ENCODE measurements at regions not wholly inside any gene's neighbourhood (a gene's known extent, or its start where the extent isn't known, plus 50 kb on each side); places are given as distances from the start of the nearest gene placed in this dataset.

GRCh38 chr13:61692691-61693090 is 277.0 kb upstream of the PCDH20 start:
- no peaks in the 10 kb centered on the region for H3K27me3 ChIP-seq (replicated peaks; ENCODE audit: insufficient read depth, low read length)
- no peak overlapping the region for H3K4me2 ChIP-seq (ENCODE audit: low read depth, low read length)
- H3K4me3 ChIP-seq (ENCODE audit: low read length) = no peak overlapping the region
- no peak overlapping the region for H2AFZ ChIP-seq (ENCODE audit: low read length)
- H3K36me3 ChIP-seq (replicated peaks; ENCODE audit: insufficient read depth, low read length) = no peaks in the 10 kb centered on the region
- H3K9me3 ChIP-seq (replicated peaks; ENCODE audit: insufficient read depth, low read length) = no peaks in the 10 kb centered on the region
- TF ChIP-seq EZH2 (optimal IDR thresholded peaks at IDR 0.05; ENCODE audit: low read depth, low read length) = no peak
- TF ChIP-seq CTCF (IDR thresholded peaks at IDR 0.05; ENCODE audit: low read length) = no peak
- TF ChIP-seq EZH2phosphoT487 (IDR thresholded peaks at IDR 0.05; ENCODE audit: low read length) = no peak
- H4K20me1 ChIP-seq (ENCODE audit: insufficient read depth, low read length) = no peaks in the 10 kb centered on the region
- no peak overlapping the region for H3K27ac ChIP-seq (ENCODE audit: low read length)
- H3K9ac ChIP-seq (ENCODE audit: low read length) = no peak overlapping the region
- no peaks in the 10 kb centered on the region for H3F3A ChIP-seq (ENCODE audit: insufficient read depth, low read length)
- no peaks in the 10 kb centered on the region for H3K4me1 ChIP-seq (ENCODE audit: low read length)
- H3K9me2 ChIP-seq (replicated peaks; ENCODE audit: insufficient read depth, low read length) = no peaks in the 10 kb centered on the region
- H3K79me2 ChIP-seq (ENCODE audit: low read length) = no peaks in the 10 kb centered on the region
- no peak for DNase-seq

- H3K79me2 ChIP-seq (ENCODE audit: low read length) = no peaks in the 10 kb centered on the region
- no peaks in the 10 kb centered on the region for H3K4me1 ChIP-seq (ENCODE audit: low read length)
- H3K27ac ChIP-seq (ENCODE audit: low read length) = no peak overlapping the region
- H3F3A ChIP-seq (ENCODE audit: insufficient read depth, low read length) = no peaks in the 10 kb centered on the region
- no peaks in the 10 kb centered on the region for H4K20me1 ChIP-seq (ENCODE audit: insufficient read depth, low read length)
- H3K9me3 ChIP-seq (replicated peaks; ENCODE audit: insufficient read depth, low read length) = no peaks in the 10 kb centered on the region
- H3K9me2 ChIP-seq (replicated peaks; ENCODE audit: insufficient read depth, low read length) = no peaks in the 10 kb centered on the region
- no peak overlapping the region for H3K4me2 ChIP-seq (ENCODE audit: low read depth, low read length)
- H3K4me3 ChIP-seq (ENCODE audit: low read length) = no peak overlapping the region
- no peak for DNase-seq
- no peaks in the 10 kb centered on the region for H3K27me3 ChIP-seq (replicated peaks; ENCODE audit: insufficient read depth, low read length)
- H3K36me3 ChIP-seq (replicated peaks; ENCODE audit: insufficient read depth, low read length) = no peaks in the 10 kb centered on the region
- no peak overlapping the region for H2AFZ ChIP-seq (ENCODE audit: low read length)
- no peak for TF ChIP-seq EZH2 (optimal IDR thresholded peaks at IDR 0.05; ENCODE audit: low read depth, low read length)
- no peak overlapping the region for H3K9ac ChIP-seq (ENCODE audit: low read length)
Measured at GRCh38 chr13:61685682-61686012, 270.0 kb upstream of the PCDH20 start.

GRCh38 chr13:61684976-61685681 is 269.5 kb upstream of the PCDH20 start:
- Histone ChIP-seq H3K9me2 (replicated peaks; ENCODE audit: insufficient read depth, low read length) (no peaks in the 10 kb centered on the region), H3F3A (ENCODE audit: insufficient read depth, low read length) (no peaks in the 10 kb centered on the region), H2AFZ (ENCODE audit: low read length) (no peak overlapping the region), H3K79me2 (ENCODE audit: low read length) (no peaks in the 10 kb centered on the region), H3K4me2 (ENCODE audit: low read depth, low read length) (no peak overlapping the region), H3K27ac (ENCODE audit: low read length) (no peak overlapping the region), H3K4me3 (ENCODE audit: low read length) (no peak overlapping the region), H3K4me1 (ENCODE audit: low read length) (no peaks in the 10 kb centered on the region), H4K20me1 (ENCODE audit: insufficient read depth, low read length) (no peaks in the 10 kb centered on the region), H3K36me3 (replicated peaks; ENCODE audit: insufficient read depth, low read length) (no peaks in the 10 kb centered on the region), H3K9me3 (replicated peaks; ENCODE audit: insufficient read depth, low read length) (no peaks in the 10 kb centered on the region), H3K9ac (ENCODE audit: low read length) (no peak overlapping the region), H3K27me3 (replicated peaks; ENCODE audit: insufficient read depth, low read length) (no peaks in the 10 kb centered on the region)
- TF ChIP-seq EZH2phosphoT487 (IDR thresholded peaks at IDR 0.05; ENCODE audit: low read length) = no peak
- TF ChIP-seq EZH2 (optimal IDR thresholded peaks at IDR 0.05; ENCODE audit: low read depth, low read length) = no peak
- TF ChIP-seq CTCF (IDR thresholded peaks at IDR 0.05; ENCODE audit: low read length) = no peak
- DNase-seq = no peak

- H3K9ac ChIP-seq (ENCODE audit: low read length) = no peak overlapping the region
- H3K4me3 ChIP-seq (ENCODE audit: low read length) = no peak overlapping the region
- H3K79me2 ChIP-seq (ENCODE audit: low read length) = no peaks in the 10 kb centered on the region
- TF ChIP-seq EZH2phosphoT487 (IDR thresholded peaks at IDR 0.05; ENCODE audit: low read length) (no peak), CTCF (IDR thresholded peaks at IDR 0.05; ENCODE audit: low read length) (no peak), EZH2 (optimal IDR thresholded peaks at IDR 0.05; ENCODE audit: low read depth, low read length) (no peak)
- no peaks in the 10 kb centered on the region for H3F3A ChIP-seq (ENCODE audit: insufficient read depth, low read length)
- H4K20me1 ChIP-seq (ENCODE audit: insufficient read depth, low read length) = no peaks in the 10 kb centered on the region
- H3K9me3 ChIP-seq (replicated peaks; ENCODE audit: insufficient read depth, low read length) = no peaks in the 10 kb centered on the region
- H3K27me3 ChIP-seq (replicated peaks; ENCODE audit: insufficient read depth, low read length) = no peaks in the 10 kb centered on the region
- H3K9me2 ChIP-seq (replicated peaks; ENCODE audit: insufficient read depth, low read length) = no peaks in the 10 kb centered on the region
- no peak overlapping the region for H3K4me2 ChIP-seq (ENCODE audit: low read depth, low read length)
- H3K4me1 ChIP-seq (ENCODE audit: low read length) = no peaks in the 10 kb centered on the region
- no peak overlapping the region for H2AFZ ChIP-seq (ENCODE audit: low read length)
- H3K36me3 ChIP-seq (replicated peaks; ENCODE audit: insufficient read depth, low read length) = no peaks in the 10 kb centered on the region
- no peak for DNase-seq
- no peak overlapping the region for H3K27ac ChIP-seq (ENCODE audit: low read length)
Measured at GRCh38 chr13:61672756-61673155, 257.1 kb upstream of the PCDH20 start.

Data from MM.1S (cell line).